Fibroblast of lung (primary cell): ENCODE measurements at regions not wholly inside any gene's neighbourhood (a gene's known extent, or its start where the extent isn't known, plus 50 kb on each side); places are given as distances from the start of the nearest gene placed in this dataset.

ENCODE experiments used
- DNase-seq, 2 donors: peaks; one replicate each; pipeline versions ENCODE4 v3.0.0 to v3.0.0-alpha.2; 2010; ENCODE audit warnings: low read depth in 2 of 2
- H2AFZ ChIP-seq: 2 replicates; pipeline ENCODE4 v1.5.1; 2012; ENCODE audit warnings: low read length, control low read depth, inconsistent platforms
- H3K27ac ChIP-seq: 2 replicates; pipeline ENCODE4 v1.5.1; 2011; ENCODE audit warnings: low read length, control low read depth; ENCODE audit not compliant: insufficient read depth
- H3K27me3 ChIP-seq: 2 replicates; pipeline ENCODE4 v1.5.1; 2011; ENCODE audit warnings: mild to moderate bottlenecking, low read length; ENCODE audit not compliant: control insufficient read depth, insufficient read depth
- H3K36me3 ChIP-seq: 2 replicates; pipeline ENCODE4 v1.5.1; 2011; ENCODE audit warnings: low read length; ENCODE audit not compliant: control insufficient read depth, insufficient read depth
- H3K4me1 ChIP-seq: 2 replicates; pipeline ENCODE4 v1.5.1; 2011; ENCODE audit warnings: low read length; ENCODE audit not compliant: control insufficient read depth, insufficient read depth; ENCODE audit errors: extremely low read depth
- H3K4me2 ChIP-seq: 2 replicates; pipeline ENCODE4 v1.5.1; 2011; ENCODE audit warnings: low read length, control low read depth; ENCODE audit not compliant: insufficient read depth; ENCODE audit errors: extremely low read depth
- H3K4me3 ChIP-seq, 4 experiments: fragments of 200-600 bp in 1 of 4; sonication (generic) in 1 of 4; replicated peaks in 1 of 4; 2 replicates each; pipeline ENCODE4 v1.5.1; 2011 to 2016; ENCODE audit warnings: low read length in 4 of 4, low read depth in 3 of 4, mild to moderate bottlenecking in 3 of 4, control low read depth in 2 of 4, inconsistent platforms in 1 of 4, mixed read lengths in 1 of 4; ENCODE audit not compliant: insufficient read depth in 1 of 4; ENCODE audit errors: control extremely low read depth in 1 of 4
- H3K79me2 ChIP-seq: 2 replicates; pipeline ENCODE4 v1.5.1; 2012; ENCODE audit warnings: mild to moderate bottlenecking, low read length, inconsistent platforms; ENCODE audit not compliant: control insufficient read depth, insufficient read depth
- H3K9ac ChIP-seq: 2 replicates; pipeline ENCODE4 v1.5.1; 2011; ENCODE audit warnings: mild to moderate bottlenecking, low read length, control low read depth; ENCODE audit not compliant: insufficient read depth
- H3K9me3 ChIP-seq: 2 replicates; pipeline ENCODE4 v1.5.1; 2012; ENCODE audit warnings: low read depth, low read length; ENCODE audit not compliant: control insufficient read depth, insufficient read depth
- H4K20me1 ChIP-seq: 2 replicates; pipeline ENCODE4 v1.5.1; 2011; ENCODE audit warnings: low read length; ENCODE audit not compliant: control insufficient read depth, insufficient read depth; ENCODE audit errors: extremely low read depth
- CTCF ChIP-seq, 2 donors: IDR thresholded peaks in 1 of 2; conservative IDR thresholded peaks in 1 of 2; 1 replicate in 1 of 2; 2 replicates in 1 of 2; pipeline ENCODE4 v1.5.1; 2011 to 2012; ENCODE audit warnings: low read length in 2 of 2, control low read depth in 1 of 2, inconsistent platforms in 1 of 2, low read depth in 1 of 2, mild to moderate bottlenecking in 1 of 2
- EZH2 ChIP-seq: IDR thresholded peaks from 2 replicates; pipeline ENCODE4 v1.5.1; 2012; ENCODE audit warnings: low read length, control low read depth, mild to moderate bottlenecking; ENCODE audit errors: missing control alignments

- Histone ChIP-seq H3K4me3 (no peak overlapping the region), H3K27ac (peak overlapping the region; percentile 43), H2AFZ (no peak overlapping the region), H3K27me3 (no peaks in the 10 kb centered on the region), H3K4me2 (peak overlapping the region; percentile 25), H3K9ac (no peak overlapping the region), H3K9me3 (no peaks in the 10 kb centered on the region), H3K4me1 (peaks cover 5% of the 10 kb centered on the region), H3K79me2 (no peaks in the 10 kb centered on the region), H4K20me1 (no peaks in the 10 kb centered on the region), H3K36me3 (no peaks in the 10 kb centered on the region)
- no peak for TF ChIP-seq EZH2
- no peak for TF ChIP-seq CTCF (conservative IDR thresholded peaks at IDR 0.05 in 1 of 2, IDR thresholded peaks at IDR 0.05 in 1 of 2; ENCODE audit: low read depth in 1 of 2, low read length in 2 of 2)
- peak; percentile 8 to 40 for DNase-seq
Observed at GRCh38 chrX:63514569-63515080, 163.5 kb upstream of the SPIN4 start.

DNA sequence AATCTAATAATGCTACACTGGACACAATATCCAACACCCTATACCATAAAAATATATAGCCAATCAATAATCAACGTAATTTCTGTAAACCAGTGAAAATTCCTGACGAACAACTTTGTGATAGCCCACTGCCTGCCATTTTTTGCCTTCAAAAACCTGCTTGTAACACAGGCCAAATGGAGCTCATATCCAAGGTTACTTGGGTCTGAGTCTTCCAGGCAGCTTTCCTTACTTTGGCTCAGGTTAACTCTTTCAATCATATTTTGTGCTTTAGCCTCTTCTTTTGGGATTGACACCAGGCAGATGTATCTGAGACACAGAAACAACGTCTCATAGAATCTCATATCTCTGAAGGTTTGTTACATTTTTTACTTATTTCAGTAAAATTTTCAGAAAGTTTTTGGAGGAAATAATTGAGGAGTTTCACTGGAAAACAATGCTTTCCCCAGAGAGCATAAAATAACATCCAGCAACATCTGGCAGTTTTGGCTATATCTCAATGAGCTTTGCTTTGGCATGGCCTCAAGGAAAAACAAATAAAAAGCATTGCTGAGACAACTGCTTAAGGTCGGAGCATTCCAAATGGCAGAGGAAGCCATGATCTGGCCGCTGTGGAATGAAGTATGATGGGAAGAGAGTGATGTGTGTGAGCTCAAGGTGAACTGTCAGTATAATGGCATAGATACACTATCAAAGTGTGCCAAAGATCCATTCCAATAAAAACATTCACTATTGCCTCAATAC lies 162.9 kb upstream of the SPIN4 start:
- Histone ChIP-seq H3K4me3 (no peak overlapping the region), H3K4me2 (peak overlapping the region; percentile 51), H3K9ac (no peak overlapping the region), H3K36me3 (no peaks in the 10 kb centered on the region), H3K27me3 (no peaks in the 10 kb centered on the region), H3K9me3 (no peaks in the 10 kb centered on the region), H3K27ac (peak overlapping the region; percentile 44), H4K20me1 (no peaks in the 10 kb centered on the region), H3K4me1 (peaks cover 5% of the 10 kb centered on the region), H2AFZ (no peak overlapping the region), H3K79me2 (no peaks in the 10 kb centered on the region)
- peak; percentile 68 to 85 for DNase-seq
- no peak for TF ChIP-seq EZH2
- TF ChIP-seq CTCF (conservative IDR thresholded peaks at IDR 0.05 in 1 of 2, IDR thresholded peaks at IDR 0.05 in 1 of 2; ENCODE audit: low read depth in 1 of 2, low read length in 2 of 2): no peak

DNA sequence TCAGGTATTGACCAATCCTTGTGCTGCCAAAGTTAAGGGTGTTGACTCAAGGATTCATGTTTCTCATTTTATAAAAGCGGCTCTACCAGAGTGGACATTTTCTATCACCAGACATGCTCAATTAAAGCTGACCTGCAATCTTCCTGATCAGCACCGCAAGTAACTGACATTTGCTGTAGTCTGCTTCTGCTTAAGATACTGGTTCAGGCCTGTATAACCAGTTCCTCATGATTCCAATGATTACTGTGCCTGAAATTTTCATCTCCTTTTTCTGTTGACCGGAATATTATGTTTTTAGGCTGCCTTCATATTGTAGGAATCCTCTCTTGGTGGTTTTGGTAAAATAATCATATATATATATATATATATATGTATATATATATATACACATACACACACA lies 160.2 kb upstream of the SPIN4 start:
- no peak overlapping the region for H3K9ac ChIP-seq
- no peak for DNase-seq
- no peaks in the 10 kb centered on the region for H3K79me2 ChIP-seq
- no peak overlapping the region for H3K27ac ChIP-seq
- no peak overlapping the region for H3K4me3 ChIP-seq
- H3K9me3 ChIP-seq: no peaks in the 10 kb centered on the region
- no peak overlapping the region for H3K4me2 ChIP-seq
- H3K4me1 ChIP-seq: peaks cover 5% of the 10 kb centered on the region
- H3K36me3 ChIP-seq: no peaks in the 10 kb centered on the region
- no peaks in the 10 kb centered on the region for H3K27me3 ChIP-seq
- no peaks in the 10 kb centered on the region for H4K20me1 ChIP-seq
- TF ChIP-seq EZH2: no peak
- TF ChIP-seq CTCF (conservative IDR thresholded peaks at IDR 0.05 in 1 of 2, IDR thresholded peaks at IDR 0.05 in 1 of 2; ENCODE audit: low read depth in 1 of 2, low read length in 2 of 2): no peak
- H2AFZ ChIP-seq: no peak overlapping the region
